HG02759 (cell line): ENCODE measurements at regions not wholly inside any gene's neighbourhood (a gene's known extent, or its start where the extent isn't known, plus 50 kb on each side); places are given as distances from the start of the nearest gene placed in this dataset.
"Not testable (repeated sequence)": the region's sequence is repeated elsewhere in the genome, so short reads cannot be mapped to it uniquely, and the experiment has no call there.

Experiments used
- ATAC-seq: cut with Tn5 transposase; IDR thresholded peaks from one replicate; pipeline ENCODE4 v1.9.1; 2021; ENCODE audit warnings: mild to moderate bottlenecking, moderate library complexity; ENCODE audit not compliant: unreplicated experiment

DNA sequence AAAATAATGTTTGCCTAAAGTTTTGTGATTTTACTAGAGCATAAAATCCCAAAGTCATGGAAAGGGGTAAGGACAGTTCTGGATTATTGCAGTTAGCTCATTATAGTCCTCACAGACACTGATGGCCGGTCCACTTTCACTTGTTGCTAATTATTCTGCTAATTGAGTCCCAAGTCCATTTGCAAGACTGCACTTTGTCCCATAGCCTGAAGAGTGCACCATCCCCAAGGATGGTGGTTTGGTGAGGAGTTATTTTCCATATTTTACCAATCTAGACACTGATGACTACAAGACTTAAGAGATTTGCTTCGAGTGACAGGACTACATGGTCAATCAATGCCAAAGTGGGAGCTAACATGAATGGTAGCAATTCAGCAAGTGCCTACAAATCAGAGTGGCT is 181.8 kb upstream of the CACNA2D1 start:
- ATAC-seq, result no peak

- no peak for ATAC-seq
Measured at GRCh38 chr7:82624965-82625364, 181.4 kb upstream of the CACNA2D1 start.

GRCh38 chr7:82624337-82624736 is 180.8 kb upstream of the CACNA2D1 start:
- no peak for ATAC-seq

- no peak for ATAC-seq
Measured at GRCh38 chr7:82623812-82624211, 180.2 kb upstream of the CACNA2D1 start.

- no peak for ATAC-seq
Measured at GRCh38 chr7:82617156-82617555, 173.6 kb upstream of the CACNA2D1 start.

DNA sequence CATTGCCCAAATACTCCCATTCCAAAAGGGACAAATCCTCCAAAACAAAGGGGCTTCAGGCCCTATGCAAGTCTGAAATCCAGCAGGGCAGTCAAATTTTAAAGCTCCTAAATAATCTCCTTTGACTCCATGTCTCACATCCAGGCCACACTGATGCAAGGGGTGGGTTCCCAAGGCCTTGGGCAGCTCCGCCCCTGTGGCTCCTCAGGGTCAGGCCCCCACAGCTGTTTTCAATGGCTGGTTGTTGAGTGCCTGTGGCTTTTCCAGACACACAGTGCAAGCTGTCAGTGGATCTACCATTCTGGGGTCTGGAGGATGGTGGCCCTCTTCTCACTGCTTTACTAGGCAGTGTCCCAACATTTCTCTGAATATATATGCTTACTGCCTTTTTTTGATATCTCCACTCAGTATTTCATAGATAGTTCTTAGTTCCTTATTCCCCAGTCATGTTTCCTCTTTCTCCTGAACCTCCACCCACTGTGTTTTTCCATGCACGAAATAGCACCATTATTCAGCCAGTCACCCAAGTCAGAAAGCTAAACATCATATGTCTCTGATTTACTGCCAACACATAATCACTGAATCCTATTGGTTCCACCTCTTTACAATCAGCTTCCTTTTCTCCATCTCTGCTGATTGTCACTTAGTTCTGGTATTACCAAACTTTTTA is 172.6 kb upstream of the CACNA2D1 start:
- no peak for ATAC-seq

GRCh38 chr7:82615527-82615926 is 171.9 kb upstream of the CACNA2D1 start:
- ATAC-seq, result peak; percentile 89

GRCh38 chr7:82609746-82610145 is 166.2 kb upstream of the CACNA2D1 start:
- no peak for ATAC-seq

DNA sequence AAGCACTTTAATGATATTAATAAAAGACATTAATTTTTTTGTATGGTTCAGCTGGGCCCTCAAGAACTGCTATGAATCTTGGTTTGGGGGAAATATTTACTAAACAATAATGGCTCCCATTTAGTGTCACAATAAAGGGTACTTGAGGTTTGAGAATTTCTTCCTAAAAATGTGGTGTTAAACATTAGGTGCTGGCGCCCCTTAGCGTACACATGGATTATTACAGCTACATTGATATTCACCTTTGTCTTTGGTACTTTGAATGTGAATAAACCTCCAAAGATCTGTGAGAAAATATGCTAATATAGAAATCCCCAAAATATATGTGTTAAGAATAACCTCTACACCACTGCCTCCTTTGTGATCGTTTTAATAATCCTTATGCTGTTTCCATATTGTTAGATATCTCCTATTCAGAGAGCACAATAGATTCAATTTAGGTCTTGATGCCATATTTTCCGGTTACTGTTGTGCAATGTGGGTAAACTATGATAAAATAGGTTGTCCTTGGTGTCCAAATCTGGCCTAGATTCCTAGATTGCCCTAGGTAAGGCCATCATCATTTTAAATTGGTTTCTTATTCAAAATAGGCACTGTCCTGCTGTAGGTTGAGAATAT is 161.8 kb upstream of the CACNA2D1 start:
- peak; percentile 58 for ATAC-seq

- ATAC-seq, result no peak
Measured at GRCh38 chr7:82602066-82602465, 158.5 kb upstream of the CACNA2D1 start.

- no peak for ATAC-seq
Measured at GRCh38 chr7:82600531-82600930, 157.0 kb upstream of the CACNA2D1 start.

- ATAC-seq, result no peak
Measured at GRCh38 chr7:82599895-82600294, 156.3 kb upstream of the CACNA2D1 start.

GRCh38 chr7:82598958-82599357 is 155.4 kb upstream of the CACNA2D1 start:
- no peak for ATAC-seq

DNA sequence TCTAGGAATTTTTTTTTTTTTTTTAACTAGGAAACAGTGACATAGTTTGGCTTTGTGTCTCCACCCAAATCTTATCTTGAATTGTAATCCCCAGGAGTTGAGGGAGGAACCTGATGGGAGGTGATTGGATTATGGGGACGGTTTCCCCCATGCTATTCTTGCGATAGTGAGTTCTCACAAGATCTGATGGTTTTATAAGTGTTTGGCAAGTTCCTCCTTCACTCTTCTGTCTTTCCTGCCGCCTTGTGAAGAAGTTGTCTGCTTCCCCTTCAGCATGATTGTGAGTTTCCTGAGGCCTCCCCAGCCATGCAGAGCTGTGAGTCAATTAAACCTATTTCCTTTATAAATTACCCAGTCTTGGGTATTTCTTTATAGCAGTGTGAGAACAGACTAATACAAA is 152.2 kb upstream of the CACNA2D1 start:
- not testable (repeated sequence) for ATAC-seq

GRCh38 chr7:82595176-82595575 is 151.6 kb upstream of the CACNA2D1 start:
- ATAC-seq, result no peak

GRCh38 chr7:82594665-82595064 is 151.1 kb upstream of the CACNA2D1 start:
- no peak for ATAC-seq

- no peak for ATAC-seq
Measured at GRCh38 chr7:82593780-82594179, 150.2 kb upstream of the CACNA2D1 start.

DNA sequence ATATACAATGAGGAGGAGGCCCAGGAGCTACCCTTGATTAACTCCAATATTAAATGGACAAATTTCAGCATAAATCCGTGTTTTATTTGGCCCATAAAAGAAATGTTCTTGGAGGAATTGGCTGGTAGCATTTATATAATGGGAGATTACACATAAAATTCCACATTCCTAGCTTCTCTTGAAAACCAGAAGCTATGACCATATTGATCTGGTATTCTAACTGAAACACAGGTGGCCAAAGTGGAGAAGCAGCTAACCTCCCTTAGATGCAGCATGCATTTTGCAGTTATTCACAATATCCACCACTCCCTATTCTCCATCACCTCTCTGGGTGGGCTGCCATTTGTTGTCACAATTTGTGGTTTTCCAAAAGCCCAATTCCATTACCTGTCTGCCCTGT is 148.8 kb upstream of the CACNA2D1 start:
- ATAC-seq, result no peak

GRCh38 chr7:82579047-82579446 is 135.5 kb upstream of the CACNA2D1 start:
- ATAC-seq, result no peak

DNA sequence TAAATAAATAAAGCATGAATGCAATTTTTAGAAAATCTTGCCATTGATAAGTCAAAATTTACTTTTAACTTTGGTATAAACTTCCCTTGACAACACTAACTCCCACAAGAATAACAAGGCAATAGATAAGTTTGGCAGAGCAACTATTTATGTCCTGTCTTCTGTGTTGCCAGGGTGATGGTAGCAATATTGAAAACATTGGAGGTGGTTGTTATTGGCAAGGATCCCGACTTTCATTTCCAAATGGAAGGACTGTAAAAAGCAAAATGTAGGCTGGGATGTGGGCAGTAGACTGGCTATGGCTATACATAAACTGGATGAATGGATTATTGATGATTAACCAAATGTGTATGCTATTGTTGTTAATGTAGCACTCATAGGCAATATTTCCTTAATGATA is 134.9 kb upstream of the CACNA2D1 start:
- ATAC-seq, result no peak

GRCh38 chr7:82572195-82572880 is 128.8 kb upstream of the CACNA2D1 start:
- ATAC-seq, result peak; percentile 96

DNA sequence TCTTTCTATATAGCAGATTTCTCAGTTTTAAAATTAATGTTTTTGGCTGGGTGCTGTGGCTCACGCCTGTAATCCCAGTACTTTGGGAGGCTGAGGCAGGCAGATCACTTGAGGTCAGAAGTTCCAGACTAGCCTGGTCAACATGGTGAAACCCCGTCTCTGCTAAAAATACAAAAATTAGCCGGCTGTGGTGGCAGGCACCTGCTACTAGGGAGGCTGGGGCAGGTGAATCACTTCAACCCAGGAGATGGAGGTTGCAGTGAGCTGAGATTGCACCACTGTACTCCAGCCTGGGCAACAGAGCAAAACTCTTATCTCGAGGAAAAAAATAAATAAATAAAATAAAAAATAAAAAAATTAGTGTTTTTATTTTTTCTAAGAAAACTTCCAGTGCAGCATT is 127.5 kb upstream of the CACNA2D1 start:
- not testable (repeated sequence) for ATAC-seq
